ENCODE measurements at regions not wholly inside any gene's neighbourhood (a gene's known extent, or its start where the extent isn't known, plus 50 kb on each side); places are given as distances from the start of the nearest gene placed in this dataset.
"Not testable (repeated sequence)": the region's sequence is repeated elsewhere in the genome, so short reads cannot be mapped to it uniquely, and the experiment has no call there.

GRCh38 chr7:83814480-83814879, 165.5 kb upstream of the SEMA3E start:
- WGBS (ENCODE audit: insufficient coverage, low coverage, low lambda C conversion rate, missing lambda C conversion rate), result 50% methylated on average over 1 of the region's 1 CpG
- H3K9me3 ChIP-seq, result no peaks in the 10 kb centered on the region
- H3K36me3 ChIP-seq, result no peaks in the 10 kb centered on the region
- no peak for DNase-seq
- H3K4me3 ChIP-seq, result no peak overlapping the region
- ATAC-seq, result no peak
- H3K27me3 ChIP-seq, result no peaks in the 10 kb centered on the region
- no peak overlapping the region for H3K27ac ChIP-seq
- intact Hi-C loops (cut with DNase I), result no loop called here
- H3K4me1 ChIP-seq, result no peaks in the 10 kb centered on the region
- TF ChIP-seq POLR2A (IDR thresholded peaks at IDR 0.05), result no peak
- TF ChIP-seq, protein P1, sequence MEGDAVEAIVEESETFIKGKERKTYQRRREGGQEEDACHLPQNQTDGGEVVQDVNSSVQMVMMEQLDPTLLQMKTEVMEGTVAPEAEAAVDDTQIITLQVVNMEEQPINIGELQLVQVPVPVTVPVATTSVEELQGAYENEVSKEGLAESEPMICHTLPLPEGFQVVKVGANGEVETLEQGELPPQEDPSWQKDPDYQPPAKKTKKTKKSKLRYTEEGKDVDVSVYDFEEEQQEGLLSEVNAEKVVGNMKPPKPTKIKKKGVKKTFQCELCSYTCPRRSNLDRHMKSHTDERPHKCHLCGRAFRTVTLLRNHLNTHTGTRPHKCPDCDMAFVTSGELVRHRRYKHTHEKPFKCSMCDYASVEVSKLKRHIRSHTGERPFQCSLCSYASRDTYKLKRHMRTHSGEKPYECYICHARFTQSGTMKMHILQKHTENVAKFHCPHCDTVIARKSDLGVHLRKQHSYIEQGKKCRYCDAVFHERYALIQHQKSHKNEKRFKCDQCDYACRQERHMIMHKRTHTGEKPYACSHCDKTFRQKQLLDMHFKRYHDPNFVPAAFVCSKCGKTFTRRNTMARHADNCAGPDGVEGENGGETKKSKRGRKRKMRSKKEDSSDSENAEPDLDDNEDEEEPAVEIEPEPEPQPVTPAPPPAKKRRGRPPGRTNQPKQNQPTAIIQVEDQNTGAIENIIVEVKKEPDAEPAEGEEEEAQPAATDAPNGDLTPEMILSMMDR (IDR thresholded peaks at IDR 0.05), result no peak

GRCh38 chr7:83812563-83812962, 163.6 kb upstream of the SEMA3E start:
- 44% methylated on average over 2 of the region's 2 CpGs for WGBS (ENCODE audit: insufficient coverage, low coverage, low lambda C conversion rate, missing lambda C conversion rate)
- H3K4me3 ChIP-seq; H3K27ac ChIP-seq; H3K27me3 ChIP-seq; H3K9me3 ChIP-seq; H3K4me1 ChIP-seq; H3K36me3 ChIP-seq; ATAC-seq; DNase-seq; intact Hi-C loops (cut with DNase I): not testable (repeated sequence)

- H3K36me3 ChIP-seq, result no peaks in the 10 kb centered on the region
- WGBS (ENCODE audit: insufficient coverage, low coverage, low lambda C conversion rate, missing lambda C conversion rate), result 35% methylated on average over 2 of the region's 2 CpGs
- no peaks in the 10 kb centered on the region for H3K9me3 ChIP-seq
- H3K4me3 ChIP-seq, result no peak overlapping the region
- ATAC-seq (no peak), DNase-seq (no peak)
- H3K4me1 ChIP-seq, result no peaks in the 10 kb centered on the region
- H3K27me3 ChIP-seq, result no peaks in the 10 kb centered on the region
- no peak for TF ChIP-seq POLR2A (IDR thresholded peaks at IDR 0.05)
- TF ChIP-seq, protein P1 (IDR thresholded peaks at IDR 0.05), result no peak
- intact Hi-C loops (cut with DNase I), result no loop called here
- no peak overlapping the region for H3K27ac ChIP-seq
Observed at GRCh38 chr7:83808982-83809381, 160.0 kb upstream of the SEMA3E start.

DNA sequence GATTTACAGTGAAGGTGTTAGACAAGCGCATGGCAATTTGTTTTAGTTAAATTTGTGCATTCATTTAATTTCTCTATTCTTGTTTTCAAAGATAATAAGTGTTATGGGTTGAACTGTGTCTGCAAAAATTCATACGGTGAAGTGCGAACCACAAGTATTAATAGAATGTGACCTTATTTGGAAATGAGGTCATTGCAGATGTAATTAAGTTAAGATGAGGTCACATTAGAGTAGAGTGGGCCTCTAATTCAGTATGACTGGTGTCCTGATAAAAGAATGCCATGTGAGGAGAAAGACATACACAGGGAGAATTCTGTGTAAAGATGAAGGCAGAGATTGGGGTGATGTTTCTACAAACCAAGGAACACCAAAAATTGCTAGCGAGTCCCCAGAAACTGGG, 158.8 kb upstream of the SEMA3E start:
- DNase-seq (no peak), ATAC-seq (no peak)
- no peak overlapping the region for H3K4me3 ChIP-seq
- TF ChIP-seq POLR2A (IDR thresholded peaks at IDR 0.05), result no peak
- TF ChIP-seq, protein P1 (IDR thresholded peaks at IDR 0.05), result no peak
- intact Hi-C loops (cut with DNase I), result no loop called here
- H3K4me1 ChIP-seq, result no peaks in the 10 kb centered on the region
- WGBS (ENCODE audit: insufficient coverage, low coverage, low lambda C conversion rate, missing lambda C conversion rate), result 58% methylated on average over 4 of the region's 4 CpGs
- H3K9me3 ChIP-seq, result no peaks in the 10 kb centered on the region
- H3K27me3 ChIP-seq, result no peaks in the 10 kb centered on the region
- no peaks in the 10 kb centered on the region for H3K36me3 ChIP-seq
- no peak overlapping the region for H3K27ac ChIP-seq

DNA sequence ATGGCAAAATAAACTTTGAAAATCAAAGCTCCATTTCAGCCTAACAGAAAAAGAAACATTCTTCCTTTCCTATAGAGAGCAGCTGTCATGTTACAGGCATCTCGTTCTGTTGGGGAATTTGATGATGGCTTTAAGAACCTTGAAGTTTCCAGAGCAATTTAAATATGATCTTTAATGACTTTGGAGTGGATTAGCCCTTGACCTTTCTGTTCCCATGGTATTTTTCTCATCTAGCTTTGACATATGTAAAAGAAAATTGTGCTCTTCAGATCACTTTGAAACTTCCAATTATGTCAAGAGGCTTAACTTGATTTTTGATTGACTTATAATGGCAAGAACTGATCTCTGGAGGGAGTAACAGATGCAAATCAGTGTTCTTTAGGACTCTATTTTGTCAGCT, 157.6 kb upstream of the SEMA3E start:
- DNase-seq, result no peak
- intact Hi-C loops (cut with DNase I), result no loop called here
- Histone ChIP-seq H3K4me3 (no peak overlapping the region), H3K4me1 (no peaks in the 10 kb centered on the region), H3K36me3 (no peaks in the 10 kb centered on the region), H3K27ac (no peak overlapping the region), H3K27me3 (no peaks in the 10 kb centered on the region), H3K9me3 (no peaks in the 10 kb centered on the region)
- TF ChIP-seq, protein P1 (IDR thresholded peaks at IDR 0.05), result no peak
- TF ChIP-seq POLR2A (IDR thresholded peaks at IDR 0.05), result no peak
- 13% methylated on average over 1 of the region's 1 CpG for WGBS (ENCODE audit: insufficient coverage, low coverage, low lambda C conversion rate, missing lambda C conversion rate)
- ATAC-seq, result no peak

Measured in right lobe of liver (tissue), 6 donors.